ENCODE measurements at regions not wholly inside any gene's neighbourhood (a gene's known extent, or its start where the extent isn't known, plus 50 kb on each side); places are given as distances from the start of the nearest gene placed in this dataset.

GRCh38 chr2:238697193-238698071 lies 150.5 kb upstream of the TWIST2 start:
- no peak for DNase-seq

GRCh38 chr2:238698072-238698352 lies 149.9 kb upstream of the TWIST2 start:
- no peak for DNase-seq

GRCh38 chr2:238698451-238699306 lies 149.2 kb upstream of the TWIST2 start:
- no peak for DNase-seq

- no peak for DNase-seq
Measured at GRCh38 chr2:238699307-238700116, 148.4 kb upstream of the TWIST2 start.

GRCh38 chr2:238700117-238700457 lies 147.8 kb upstream of the TWIST2 start:
- DNase-seq: no peak

GRCh38 chr2:238700506-238701340 lies 147.2 kb upstream of the TWIST2 start:
- no peak for DNase-seq

- DNase-seq: no peak
Measured at GRCh38 chr2:238701341-238702206, 146.3 kb upstream of the TWIST2 start.

GRCh38 chr2:238702276-238703052 lies 145.4 kb upstream of the TWIST2 start:
- no peak for DNase-seq

- no peak for DNase-seq
Measured at GRCh38 chr2:238703053-238703415, 144.9 kb upstream of the TWIST2 start.

GRCh38 chr2:238703436-238703835 lies 144.4 kb upstream of the TWIST2 start:
- DNase-seq: no peak

GRCh38 chr2:238704471-238705225 lies 143.2 kb upstream of the TWIST2 start:
- no peak for DNase-seq

- no peak for DNase-seq
Measured at GRCh38 chr2:238706163-238706562, 141.7 kb upstream of the TWIST2 start.

GRCh38 chr2:238706673-238707072 lies 141.2 kb upstream of the TWIST2 start:
- DNase-seq: no peak

- DNase-seq: no peak
Measured at GRCh38 chr2:238709325-238710025, 138.4 kb upstream of the TWIST2 start.

- no peak for DNase-seq
Measured at GRCh38 chr2:238710032-238710735, 137.7 kb upstream of the TWIST2 start.

GRCh38 chr2:238710787-238711186 lies 137.1 kb upstream of the TWIST2 start:
- DNase-seq: no peak

- no peak for DNase-seq
Measured at GRCh38 chr2:238711346-238711745, 136.5 kb upstream of the TWIST2 start.

Data from nucleus accumbens (tissue), 56 donors.